Testis (tissue), 2 donors: ENCODE measurements at regions not wholly inside any gene's neighbourhood (a gene's known extent, or its start where the extent isn't known, plus 50 kb on each side); places are given as distances from the start of the nearest gene placed in this dataset.
"Not testable (repeated sequence)": the region's sequence is repeated elsewhere in the genome, so short reads cannot be mapped to it uniquely, and the experiment has no call there.

Experiments
- DNase-seq: peaks from one replicate; pipeline ENCODE4 v3.0.0-alpha.2; 2019
- H3K27ac ChIP-seq, 2 donors: fragments of 200-600 bp; sonication (generic); one replicate each; pipeline ENCODE4 v1.5.1; 2019
- H3K27me3 ChIP-seq: fragments of 200-600 bp; sonication (generic); one replicate; pipeline ENCODE4 v1.5.1; 2019
- H3K36me3 ChIP-seq: fragments of 200-600 bp; sonication (generic); one replicate; pipeline ENCODE4 v1.5.1; 2017; ENCODE audit warnings: low read depth; ENCODE audit errors: missing control alignments
- H3K4me1 ChIP-seq: fragments of 200-600 bp; sonication (generic); one replicate; pipeline ENCODE4 v1.5.1; 2019
- H3K4me3 ChIP-seq, 2 donors: fragments of 200-600 bp; sonication (generic); one replicate each; pipeline ENCODE4 v1.5.1; 2017 to 2019
- H3K9me3 ChIP-seq: fragments of 200-600 bp; sonication (generic); one replicate; pipeline ENCODE4 v1.5.1; 2017
- CTCF ChIP-seq, 3 experiments: fragments of 450-650 bp in 2 of 3; fragments of 200-600 bp in 1 of 3; sonication (generic) in 1 of 3; IDR thresholded peaks; one replicate each; pipeline ENCODE4 v1.5.1; 2016 to 2019; ENCODE audit warnings: antibody characterized with exemption in 3 of 3, mild to moderate bottlenecking in 2 of 3, moderate library complexity in 1 of 3
- POLR2A ChIP-seq: fragments of 450-650 bp; IDR thresholded peaks from one replicate; pipeline ENCODE4 v1.6.1; 2017; ENCODE audit warnings: antibody characterized with exemption, mild to moderate bottlenecking, moderate library complexity
- WGBS, 2 donors: methylation state at CpG; one replicate each; pipeline ENCODE4 v1.1.5; 2018; 5-methylcytosine and 5-hydroxymethylcytosine counted together
- intact Hi-C: fragments of 100-400 bp; cut with DNase I; formaldehyde crosslinking; loops from one replicate; pipeline ENCODE4 v1.15.1; 2023; ENCODE audit warnings: low total_unique reads

DNA sequence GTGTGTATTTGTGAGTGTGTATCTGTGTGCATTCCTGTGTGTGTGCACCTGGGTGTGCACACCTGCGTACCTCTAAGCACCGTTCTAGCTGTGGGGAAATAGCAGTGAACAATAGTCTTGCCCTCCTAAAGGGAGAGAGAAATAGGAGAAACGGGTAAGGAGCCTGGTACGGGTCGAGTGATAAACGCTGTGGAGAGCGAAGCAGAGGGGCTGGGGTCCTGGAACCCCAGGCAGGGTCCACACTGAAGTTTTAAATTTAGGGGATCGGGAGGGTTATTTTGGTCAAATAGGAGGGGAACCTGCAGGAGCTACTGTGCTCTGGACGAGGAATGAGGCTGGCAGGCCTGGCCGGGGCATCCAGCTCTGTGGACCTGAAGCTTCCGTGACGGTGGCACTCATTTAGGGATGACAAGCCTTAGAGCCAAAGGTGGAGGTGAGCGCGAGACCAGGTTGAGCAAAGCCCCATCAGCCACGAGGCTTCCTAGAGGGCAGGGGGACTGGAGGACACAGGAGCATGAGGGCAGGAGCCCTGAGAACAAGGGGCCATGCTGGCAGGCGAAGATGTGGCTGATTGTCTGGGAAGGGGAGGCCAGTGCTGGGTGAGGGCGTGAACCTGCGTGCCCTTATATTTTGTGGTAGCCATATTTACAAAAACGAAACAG lies 188.0 kb downstream of the RTP5 start:
- no peak for TF ChIP-seq CTCF (IDR thresholded peaks at IDR 0.05)
- TF ChIP-seq POLR2A: no peak
- 89 to 95% methylated on average over 19 of the region's 19 CpGs for WGBS, 2 donors

DNA sequence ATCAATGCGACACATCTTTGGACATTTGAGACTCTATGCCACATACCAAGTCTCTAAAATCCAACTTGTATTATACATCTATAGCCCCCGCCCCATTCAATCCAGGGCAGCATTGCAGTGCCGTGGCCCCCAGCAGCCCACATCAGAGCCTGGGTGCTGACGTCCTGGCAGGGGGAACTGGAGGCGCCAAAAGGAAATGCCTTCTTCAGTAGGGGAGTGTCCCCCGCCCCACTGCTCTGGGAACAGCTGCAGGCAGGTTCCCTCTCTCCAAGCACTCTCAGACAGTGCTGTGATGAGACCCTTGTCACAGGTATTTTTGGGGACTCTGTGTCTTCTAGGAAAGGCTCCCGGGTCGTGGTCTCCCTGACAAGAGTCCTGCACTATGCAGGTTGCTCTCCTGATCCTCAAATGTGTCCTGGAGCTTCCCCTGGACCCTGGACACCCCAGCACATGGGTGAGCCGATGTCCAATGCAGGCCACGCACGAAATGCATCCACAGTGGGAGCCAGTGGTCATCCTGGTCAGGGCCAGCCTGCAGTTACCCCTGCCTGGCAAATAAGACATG lies 188.7 kb downstream of the RTP5 start:
- no peak for TF ChIP-seq CTCF (IDR thresholded peaks at IDR 0.05)
- no peak for TF ChIP-seq POLR2A

More for the DNA sequence above, 188.0 kb downstream of the RTP5 start:
- intact Hi-C loops: no loop called here
- Histone ChIP-seq H3K36me3 (peaks cover 2% of the 10 kb centered on the region), H3K4me1 (no peaks in the 10 kb centered on the region), H3K27ac (no peak overlapping the region), H3K4me3 (no peak overlapping the region), H3K9me3 (no peaks in the 10 kb centered on the region), H3K27me3 (no peaks in the 10 kb centered on the region)
- no peak for DNase-seq

GRCh38 chr2:242059566-242059965 lies 190.0 kb downstream of the RTP5 start:
- intact Hi-C loops: no loop called here
- no peaks in the 10 kb centered on the region for H3K9me3 ChIP-seq
- TF ChIP-seq CTCF (IDR thresholded peaks at IDR 0.05): no peak
- no peak for TF ChIP-seq POLR2A

More for the DNA sequence above, 188.7 kb downstream of the RTP5 start:
- Histone ChIP-seq H3K27ac (no peak overlapping the region), H3K9me3 (no peaks in the 10 kb centered on the region), H3K36me3 (peaks cover 2% of the 10 kb centered on the region), H3K27me3 (no peaks in the 10 kb centered on the region), H3K4me1 (no peaks in the 10 kb centered on the region), H3K4me3 (no peak overlapping the region)
- 83 to 87% methylated on average over 11 of the region's 11 CpGs for WGBS, 2 donors
- DNase-seq: no peak
- intact Hi-C loops: no loop called here

GRCh38 chr2:242060212-242060835 lies 190.8 kb downstream of the RTP5 start:
- TF ChIP-seq POLR2A (no peak), CTCF (IDR thresholded peaks at IDR 0.05) (no peak)
- Histone ChIP-seq H3K27ac (no peak overlapping the region), H3K4me1 (no peaks in the 10 kb centered on the region), H3K27me3 (no peaks in the 10 kb centered on the region), H3K4me3 (no peak overlapping the region), H3K9me3 (no peaks in the 10 kb centered on the region), H3K36me3 (peaks cover 2% of the 10 kb centered on the region)
- intact Hi-C loops: no loop called here
- WGBS, 2 donors: 73 to 77% methylated on average over 4 of the region's 4 CpGs
- no peak for DNase-seq

More at GRCh38 chr2:242059566-242059965, 190.0 kb downstream of the RTP5 start:
- Histone ChIP-seq H3K27me3 (no peaks in the 10 kb centered on the region), H3K36me3 (peaks cover 2% of the 10 kb centered on the region), H3K4me1 (no peaks in the 10 kb centered on the region), H3K4me3 (no peak overlapping the region), H3K27ac (no peak overlapping the region)
- DNase-seq: no peak
- 93% methylated on average over 7 of the region's 7 CpGs for WGBS, 2 donors

DNA sequence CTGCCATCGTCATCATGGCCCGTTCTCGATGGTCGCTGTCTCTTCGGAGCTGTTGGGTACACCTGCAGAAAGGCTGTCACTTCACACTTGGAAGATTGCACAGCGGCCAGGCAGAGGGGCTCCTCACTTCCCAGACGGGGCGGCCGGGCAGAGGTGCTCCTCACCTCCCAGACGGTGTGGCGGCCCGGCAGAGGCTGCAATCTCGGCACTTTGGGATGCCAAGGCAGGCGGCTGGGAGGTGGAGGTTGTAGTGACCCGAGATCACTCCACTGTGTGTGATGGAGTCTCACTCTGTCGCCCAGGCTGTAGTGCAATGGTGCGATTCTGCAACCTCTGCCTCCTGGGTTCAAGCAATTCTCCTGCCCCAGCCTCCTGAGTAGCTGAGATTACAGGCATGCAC lies 192.4 kb downstream of the RTP5 start:
- H3K4me3 ChIP-seq, H3K4me1 ChIP-seq, H3K27ac ChIP-seq, intact Hi-C loops, H3K27me3 ChIP-seq, H3K36me3 ChIP-seq, H3K9me3 ChIP-seq, DNase-seq: not testable (repeated sequence)
- 96% methylated on average over 17 of the region's 17 CpGs for WGBS, 2 donors
